H1 (cell line): ENCODE measurements at regions not wholly inside any gene's neighbourhood (a gene's known extent, or its start where the extent isn't known, plus 50 kb on each side); places are given as distances from the start of the nearest gene placed in this dataset.

Source experiments
- CREB1 ChIP-seq: IDR thresholded peaks from 2 replicates; pipeline ENCODE4 v1.6.1; 2012; ENCODE audit warnings: inconsistent platforms
- KDM1A ChIP-seq: fragments of 200-600, 300-600 bp; sonication (generic); IDR thresholded peaks from 2 replicates; pipeline ENCODE4 v1.7.1; 2016; ENCODE audit warnings: mild to moderate bottlenecking, low read length, borderline replicate concordance
- TEAD4 ChIP-seq: IDR thresholded peaks from 2 replicates; pipeline ENCODE4 v1.6.1; 2012; ENCODE audit warnings: low read depth, low read length, inconsistent platforms, mixed read lengths
- TF ChIP-seq, protein P1 (sequence below): IDR thresholded peaks from 2 replicates; pipeline ENCODE4 v1.6.1; 2011; ENCODE audit warnings: low read length, improper control_type of control experiment

GRCh38 chr17:27085517-27085916, 208.4 kb upstream of the WSB1 start (continued):
- TF ChIP-seq, protein P1, sequence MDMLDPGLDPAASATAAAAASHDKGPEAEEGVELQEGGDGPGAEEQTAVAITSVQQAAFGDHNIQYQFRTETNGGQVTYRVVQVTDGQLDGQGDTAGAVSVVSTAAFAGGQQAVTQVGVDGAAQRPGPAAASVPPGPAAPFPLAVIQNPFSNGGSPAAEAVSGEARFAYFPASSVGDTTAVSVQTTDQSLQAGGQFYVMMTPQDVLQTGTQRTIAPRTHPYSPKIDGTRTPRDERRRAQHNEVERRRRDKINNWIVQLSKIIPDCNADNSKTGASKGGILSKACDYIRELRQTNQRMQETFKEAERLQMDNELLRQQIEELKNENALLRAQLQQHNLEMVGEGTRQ: no peak
- TF ChIP-seq KDM1A (no peak), CREB1 (no peak), TEAD4 (no peak)
